Body of pancreas (tissue), 4 donors: ENCODE measurements at regions not wholly inside any gene's neighbourhood (a gene's known extent, or its start where the extent isn't known, plus 50 kb on each side); places are given as distances from the start of the nearest gene placed in this dataset.

ENCODE experiments used
- POLR2A ChIP-seq, 3 donors: fragments of 450-650 bp; IDR thresholded peaks; one replicate each; pipeline ENCODE4 v1.6.1; 2016; ENCODE audit warnings: antibody characterized with exemption in 3 of 3, mild to moderate bottlenecking in 2 of 3
- TF ChIP-seq, protein P1 (sequence below), 7 experiments: fragments of 450-650 bp in 4 of 7; fragments of 200-600 bp in 3 of 7; sonication (generic) in 3 of 7; IDR thresholded peaks; one replicate each; pipeline ENCODE4 v1.5.1; 2016 to 2019; ENCODE audit warnings: antibody characterized with exemption in 7 of 7

- TF ChIP-seq, protein P1, sequence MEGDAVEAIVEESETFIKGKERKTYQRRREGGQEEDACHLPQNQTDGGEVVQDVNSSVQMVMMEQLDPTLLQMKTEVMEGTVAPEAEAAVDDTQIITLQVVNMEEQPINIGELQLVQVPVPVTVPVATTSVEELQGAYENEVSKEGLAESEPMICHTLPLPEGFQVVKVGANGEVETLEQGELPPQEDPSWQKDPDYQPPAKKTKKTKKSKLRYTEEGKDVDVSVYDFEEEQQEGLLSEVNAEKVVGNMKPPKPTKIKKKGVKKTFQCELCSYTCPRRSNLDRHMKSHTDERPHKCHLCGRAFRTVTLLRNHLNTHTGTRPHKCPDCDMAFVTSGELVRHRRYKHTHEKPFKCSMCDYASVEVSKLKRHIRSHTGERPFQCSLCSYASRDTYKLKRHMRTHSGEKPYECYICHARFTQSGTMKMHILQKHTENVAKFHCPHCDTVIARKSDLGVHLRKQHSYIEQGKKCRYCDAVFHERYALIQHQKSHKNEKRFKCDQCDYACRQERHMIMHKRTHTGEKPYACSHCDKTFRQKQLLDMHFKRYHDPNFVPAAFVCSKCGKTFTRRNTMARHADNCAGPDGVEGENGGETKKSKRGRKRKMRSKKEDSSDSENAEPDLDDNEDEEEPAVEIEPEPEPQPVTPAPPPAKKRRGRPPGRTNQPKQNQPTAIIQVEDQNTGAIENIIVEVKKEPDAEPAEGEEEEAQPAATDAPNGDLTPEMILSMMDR (IDR thresholded peaks at IDR 0.05) = no peak
- no peak for TF ChIP-seq POLR2A (IDR thresholded peaks at IDR 0.05)
Measured at GRCh38 chr18:68024716-68025115, 508.2 kb upstream of the DSEL start.
